ENCODE measurements at regions not wholly inside any gene's neighbourhood (a gene's known extent, or its start where the extent isn't known, plus 50 kb on each side); places are given as distances from the start of the nearest gene placed in this dataset.

DNA sequence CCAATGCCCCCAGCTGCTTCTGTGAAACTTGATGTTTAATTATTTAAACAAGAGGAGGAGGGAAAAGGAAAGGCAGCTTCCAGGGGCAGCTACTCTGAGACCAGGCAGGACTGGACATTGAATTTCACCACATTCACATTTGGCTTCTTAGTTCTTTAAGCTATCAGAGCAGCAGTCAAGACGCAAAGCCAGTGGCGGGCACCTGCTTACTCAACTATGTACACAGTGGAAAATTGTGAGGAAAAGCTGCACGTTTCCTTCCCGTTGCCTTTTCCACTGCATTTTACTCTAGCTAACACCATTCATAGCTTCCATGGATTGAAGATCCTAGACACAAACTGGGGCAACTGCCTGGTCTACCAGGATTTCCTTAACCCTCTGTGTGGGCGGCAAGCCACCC is 200.3 kb downstream of the ERCC6L2 start:
- H3K27ac ChIP-seq = peak overlapping the region; percentile 94; the same call in 1 of the 2 replicates
- TF ChIP-seq, protein P1, sequence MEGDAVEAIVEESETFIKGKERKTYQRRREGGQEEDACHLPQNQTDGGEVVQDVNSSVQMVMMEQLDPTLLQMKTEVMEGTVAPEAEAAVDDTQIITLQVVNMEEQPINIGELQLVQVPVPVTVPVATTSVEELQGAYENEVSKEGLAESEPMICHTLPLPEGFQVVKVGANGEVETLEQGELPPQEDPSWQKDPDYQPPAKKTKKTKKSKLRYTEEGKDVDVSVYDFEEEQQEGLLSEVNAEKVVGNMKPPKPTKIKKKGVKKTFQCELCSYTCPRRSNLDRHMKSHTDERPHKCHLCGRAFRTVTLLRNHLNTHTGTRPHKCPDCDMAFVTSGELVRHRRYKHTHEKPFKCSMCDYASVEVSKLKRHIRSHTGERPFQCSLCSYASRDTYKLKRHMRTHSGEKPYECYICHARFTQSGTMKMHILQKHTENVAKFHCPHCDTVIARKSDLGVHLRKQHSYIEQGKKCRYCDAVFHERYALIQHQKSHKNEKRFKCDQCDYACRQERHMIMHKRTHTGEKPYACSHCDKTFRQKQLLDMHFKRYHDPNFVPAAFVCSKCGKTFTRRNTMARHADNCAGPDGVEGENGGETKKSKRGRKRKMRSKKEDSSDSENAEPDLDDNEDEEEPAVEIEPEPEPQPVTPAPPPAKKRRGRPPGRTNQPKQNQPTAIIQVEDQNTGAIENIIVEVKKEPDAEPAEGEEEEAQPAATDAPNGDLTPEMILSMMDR (conservative IDR thresholded peaks at IDR 0.05) = no peak

DNA sequence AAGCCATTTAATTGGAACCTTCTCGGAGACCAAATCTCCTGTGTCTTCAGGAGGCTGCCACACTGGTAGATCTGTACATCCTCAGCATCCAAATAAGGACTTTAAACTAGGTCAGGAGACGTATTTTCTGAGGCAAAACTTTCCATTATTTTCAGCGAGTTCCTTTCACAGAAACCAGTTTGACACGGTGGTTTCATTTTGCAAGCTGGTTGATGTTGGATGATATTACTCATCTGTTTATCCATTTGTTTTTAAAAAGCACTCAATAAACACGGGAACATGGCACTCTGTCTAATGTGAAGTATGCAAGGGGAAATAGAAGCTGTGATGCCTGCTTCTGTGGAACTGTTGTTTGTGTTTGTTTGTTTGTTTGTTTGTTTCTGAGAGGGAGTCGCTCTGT is 199.6 kb downstream of the ERCC6L2 start:
- TF ChIP-seq, protein P1 (conservative IDR thresholded peaks at IDR 0.05) = no peak
- H3K27ac ChIP-seq = peak overlapping the region; percentile 94

DNA sequence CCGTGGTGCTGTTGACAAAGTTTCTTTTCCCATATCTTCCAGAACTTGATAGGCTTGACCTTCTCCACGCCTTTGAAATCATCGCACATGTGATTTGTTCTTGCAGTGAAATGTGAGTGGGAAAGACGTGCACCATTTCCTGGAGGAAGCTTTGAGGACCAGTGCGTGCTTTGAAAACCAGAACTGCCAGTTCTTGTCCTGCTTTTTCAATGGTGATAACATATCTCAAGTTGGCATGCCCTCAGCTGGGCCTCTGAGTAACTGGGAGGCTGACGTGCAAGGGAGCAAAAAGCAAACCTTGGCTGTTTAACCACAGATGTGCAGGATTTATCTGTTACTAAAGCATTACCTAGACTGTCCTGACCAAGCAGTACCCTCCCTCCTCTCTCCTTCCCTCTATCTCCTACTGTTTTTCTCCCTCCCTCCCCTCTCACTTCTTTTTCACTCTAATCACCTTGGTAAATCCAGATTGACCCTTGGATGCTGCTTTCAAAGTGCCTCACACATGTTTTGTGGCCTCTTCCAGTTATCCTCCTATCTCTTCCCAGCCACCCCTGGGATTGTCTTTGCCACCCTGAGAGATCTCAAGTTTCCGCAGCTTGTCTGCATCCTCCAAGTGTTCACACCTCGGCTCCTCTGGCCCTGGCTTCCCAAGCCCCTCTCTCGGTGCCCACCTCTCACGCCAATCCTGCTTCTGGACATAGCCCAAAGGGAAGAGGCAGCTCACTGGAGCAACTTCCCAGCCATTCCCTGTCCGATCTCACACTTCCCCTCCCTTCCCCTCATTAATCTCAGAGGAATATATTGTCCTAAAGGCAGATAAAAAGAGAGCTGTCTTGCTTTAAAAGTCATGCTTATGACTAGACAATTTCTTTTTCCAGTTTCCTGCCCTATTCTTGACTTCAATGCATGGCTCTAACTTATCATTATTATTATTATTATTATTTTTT is 198.3 kb downstream of the ERCC6L2 start:
- H3K27ac ChIP-seq = peak overlapping the region; percentile 94
- TF ChIP-seq, protein P1 (conservative IDR thresholded peaks at IDR 0.05) = no peak

DNA sequence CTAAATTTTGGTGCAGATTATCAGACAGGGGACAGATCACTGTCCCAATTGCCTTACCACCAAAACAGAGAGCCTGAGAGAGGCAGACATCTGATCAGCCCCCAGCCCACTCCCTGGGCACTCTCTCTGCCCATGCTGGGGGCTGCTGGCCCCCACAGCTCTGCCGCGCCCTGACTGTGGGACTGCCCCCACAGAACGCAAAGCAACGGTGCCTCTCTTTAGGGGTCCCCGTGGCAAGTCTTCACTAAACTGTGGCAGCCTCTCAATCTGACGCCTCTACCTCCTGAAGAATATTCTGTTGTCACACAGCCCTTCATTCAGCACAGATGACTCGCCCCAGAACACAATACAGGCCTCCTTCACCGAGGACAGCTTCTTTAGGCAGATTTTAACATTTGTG is 197.4 kb downstream of the ERCC6L2 start:
- H3K27ac ChIP-seq = peak overlapping the region; percentile 94
- TF ChIP-seq, protein P1 (conservative IDR thresholded peaks at IDR 0.05) = no peak

DNA sequence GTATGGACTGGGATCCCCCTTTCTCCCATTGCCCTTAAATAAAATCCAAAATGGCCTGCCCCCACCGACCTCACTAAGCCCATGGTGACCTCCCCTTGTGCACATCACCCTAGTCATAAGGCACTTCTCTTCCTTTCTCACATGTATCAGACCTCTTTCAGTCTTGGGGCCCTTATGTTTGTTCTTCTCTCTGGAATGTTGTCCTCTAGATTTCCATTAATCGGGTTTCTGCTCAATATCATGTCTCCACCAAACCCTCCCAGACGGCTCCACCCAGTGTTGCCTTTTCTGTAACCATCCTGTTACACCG is 196.3 kb downstream of the ERCC6L2 start:
- peak overlapping the region; percentile 94; the same call in 1 of the 2 replicates for H3K27ac ChIP-seq
- TF ChIP-seq, protein P1 (conservative IDR thresholded peaks at IDR 0.05) = no peak

DNA sequence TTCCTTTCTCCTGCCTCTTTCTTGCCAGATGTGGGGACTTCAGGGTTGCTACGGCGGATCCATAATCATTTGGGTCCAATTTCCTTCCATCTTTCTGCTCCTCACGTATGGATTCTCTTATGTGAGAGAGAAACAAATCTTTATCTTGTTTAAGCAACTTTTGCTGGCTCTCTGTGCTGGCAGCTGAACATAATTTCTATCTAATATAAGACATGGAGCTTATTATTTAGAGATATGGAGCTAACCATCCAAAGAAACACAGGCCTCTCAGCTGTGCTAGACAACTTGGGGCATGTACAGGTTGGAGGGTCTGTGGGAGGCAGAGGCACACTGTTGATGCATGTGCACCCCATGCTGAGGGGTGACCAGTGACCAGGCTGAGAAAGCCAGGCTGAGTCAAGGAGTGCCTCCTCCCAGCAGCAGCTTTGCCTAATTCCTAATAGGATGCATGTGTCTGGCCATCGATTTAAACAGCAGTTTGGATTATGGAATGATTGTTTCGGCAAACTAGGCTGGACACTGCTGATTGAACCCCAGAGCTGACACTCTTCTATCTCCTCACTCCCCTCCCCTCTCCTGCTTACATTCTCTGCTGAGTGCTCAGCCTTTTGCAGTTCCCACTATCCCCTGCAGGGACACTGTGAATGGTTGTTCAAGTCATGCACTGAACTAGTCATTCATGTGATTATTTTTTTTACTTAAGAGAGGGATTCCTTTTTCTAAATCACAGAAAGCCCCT is 195.8 kb downstream of the ERCC6L2 start:
- TF ChIP-seq, protein P1 (conservative IDR thresholded peaks at IDR 0.05) = peak; percentile 27; the same call in 1 of the 2 replicates

DNA sequence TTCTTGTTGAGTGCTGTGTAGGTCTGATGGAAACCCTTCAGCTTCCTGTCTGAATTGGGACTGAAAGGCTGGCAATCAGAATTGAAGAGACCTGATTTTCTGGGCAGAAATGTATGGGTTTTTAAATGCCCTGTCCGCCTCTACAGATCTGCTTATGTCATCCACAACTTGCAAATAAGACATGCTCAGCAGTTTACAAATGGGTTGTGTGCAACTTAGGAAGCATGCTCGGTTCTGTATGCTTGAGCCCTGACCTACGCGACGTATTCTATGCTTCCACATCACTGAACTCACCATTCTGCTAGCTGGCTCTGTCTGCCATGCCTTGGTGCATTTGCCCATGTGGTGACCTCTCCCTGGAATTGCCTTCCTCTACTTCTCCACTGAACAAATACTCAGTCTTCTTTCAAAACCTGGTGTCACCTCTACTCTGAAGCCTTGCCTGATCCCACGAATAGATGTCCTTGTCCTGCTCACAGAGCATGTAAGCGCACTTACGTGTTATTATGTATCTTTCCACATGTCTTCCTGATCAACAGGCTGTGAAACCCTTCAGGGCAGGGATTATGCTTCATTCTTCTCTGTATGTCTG is 194.2 kb downstream of the ERCC6L2 start:
- TF ChIP-seq, protein P1 (conservative IDR thresholded peaks at IDR 0.05) = no peak
- H3K27ac ChIP-seq = peak overlapping the region; percentile 73

More for the DNA sequence above, 195.8 kb downstream of the ERCC6L2 start:
- H3K27ac ChIP-seq = no peak overlapping the region; the same call in 1 of the 2 replicates
